ENCODE measurements at regions not wholly inside any gene's neighbourhood (a gene's known extent, or its start where the extent isn't known, plus 50 kb on each side); places are given as distances from the start of the nearest gene placed in this dataset.

- POLR2A ChIA-PET (ENCODE audit: partially characterized antibody), result no interaction called here
- Mint-ChIP-seq H3K4me1 (no peaks in the 10 kb centered on the region), H3K27ac (no peak overlapping the region), H3K4me3 (no peak overlapping the region), H3K27me3 (no peaks in the 10 kb centered on the region), H3K9me3 (peaks cover 0 to 9% (median 4%) of the 10 kb centered on the region in 8 donors), H3K36me3 (no peaks in the 10 kb centered on the region)
- Histone ChIP-seq H3K27ac (ENCODE audit: low read depth, low read length) (no peak overlapping the region), H3K4me3 (ENCODE audit: low read length in 2 of 2) (no peak overlapping the region), H3K27me3 (ENCODE audit: insufficient read depth, low read length) (no peaks in the 10 kb centered on the region), H3K4me1 (ENCODE audit: insufficient read depth, low read length) (no peaks in the 10 kb centered on the region), H3K36me3 (ENCODE audit: insufficient read depth, low read length) (no peaks in the 10 kb centered on the region), H3K9me3 (ENCODE audit: control insufficient read depth in 1 of 2, low read length in 2 of 2) (no peaks in the 10 kb centered on the region)
- CTCF ChIA-PET (ENCODE audit: partially characterized antibody), result no interaction called here
- no peak for DNase-seq
- intact Hi-C loops (cut with micrococcal nuclease), result no loop called here
Observed at GRCh38 chr7:28246921-28247461, 66.4 kb upstream of the JAZF1 start.

DNA sequence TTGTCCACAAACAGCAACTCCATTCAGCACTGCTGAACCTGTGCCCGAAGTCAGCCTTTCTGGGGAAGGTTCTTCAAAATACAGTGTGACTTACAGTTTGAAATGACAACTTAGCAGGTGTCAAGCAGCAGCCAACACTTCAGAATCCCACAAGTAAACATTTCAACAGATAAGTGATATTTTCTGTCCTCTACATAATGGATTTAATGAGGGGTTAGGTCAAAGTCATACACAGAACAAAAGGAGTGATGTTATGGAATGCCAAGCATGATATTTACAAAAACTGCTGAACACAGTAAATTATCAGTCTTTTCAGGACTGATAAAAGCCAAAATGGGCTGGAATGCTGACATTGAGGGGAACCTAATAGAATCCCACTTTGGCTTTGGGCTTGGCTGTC lies 77.6 kb upstream of the JAZF1 start:
- H3K9me3 Mint-ChIP-seq, result peaks cover 0 to 3% (median under 1%) of the 10 kb centered on the region in 8 donors
- intact Hi-C loops (cut with micrococcal nuclease), result no loop called here
- H3K9me3 ChIP-seq (ENCODE audit: control insufficient read depth in 1 of 2, low read length in 2 of 2), result no peaks in the 10 kb centered on the region
- no peak overlapping the region for H3K27ac Mint-ChIP-seq
- no peaks in the 10 kb centered on the region for H3K27me3 ChIP-seq (ENCODE audit: insufficient read depth, low read length)
- ChIA-PET CTCF (ENCODE audit: partially characterized antibody) (no interaction called here), POLR2A (ENCODE audit: partially characterized antibody) (no interaction called here)
- no peaks in the 10 kb centered on the region for H3K36me3 Mint-ChIP-seq
- H3K4me1 ChIP-seq (ENCODE audit: insufficient read depth, low read length), result no peaks in the 10 kb centered on the region
- no peak for DNase-seq
- H3K27me3 Mint-ChIP-seq, result peaks cover 8 to 20% of the 10 kb centered on the region in 2 donors
- no peak overlapping the region for H3K27ac ChIP-seq (ENCODE audit: low read depth, low read length)
- H3K4me1 Mint-ChIP-seq, result no peaks in the 10 kb centered on the region
- H3K4me3 Mint-ChIP-seq, result no peak overlapping the region
- no peak overlapping the region for H3K4me3 ChIP-seq (ENCODE audit: low read length in 2 of 2)
- H3K36me3 ChIP-seq (ENCODE audit: insufficient read depth, low read length), result no peaks in the 10 kb centered on the region

GRCh38 chr7:28260969-28261368 lies 80.4 kb upstream of the JAZF1 start:
- ChIA-PET CTCF (ENCODE audit: partially characterized antibody) (no interaction called here), POLR2A (ENCODE audit: partially characterized antibody) (no interaction called here)
- H3K36me3 Mint-ChIP-seq, result no peaks in the 10 kb centered on the region
- no peaks in the 10 kb centered on the region for H3K27me3 ChIP-seq (ENCODE audit: insufficient read depth, low read length)
- peaks cover 7 to 18% of the 10 kb centered on the region in 2 donors for H3K27me3 Mint-ChIP-seq
- no peaks in the 10 kb centered on the region for H3K4me1 Mint-ChIP-seq
- intact Hi-C loops (cut with micrococcal nuclease), result no loop called here
- H3K4me1 ChIP-seq (ENCODE audit: insufficient read depth, low read length), result no peaks in the 10 kb centered on the region
- H3K4me3 ChIP-seq (ENCODE audit: low read length in 2 of 2), result no peak overlapping the region
- H3K27ac Mint-ChIP-seq, result no peak overlapping the region
- H3K36me3 ChIP-seq (ENCODE audit: insufficient read depth, low read length), result no peaks in the 10 kb centered on the region
- H3K27ac ChIP-seq (ENCODE audit: low read depth, low read length), result no peak overlapping the region
- H3K9me3 ChIP-seq (ENCODE audit: control insufficient read depth in 1 of 2, low read length in 2 of 2), result no peaks in the 10 kb centered on the region
- no peak for DNase-seq
- H3K4me3 Mint-ChIP-seq, result no peak overlapping the region
- H3K9me3 Mint-ChIP-seq, result peaks cover 0 to 3% (median 0%) of the 10 kb centered on the region in 8 donors

DNA sequence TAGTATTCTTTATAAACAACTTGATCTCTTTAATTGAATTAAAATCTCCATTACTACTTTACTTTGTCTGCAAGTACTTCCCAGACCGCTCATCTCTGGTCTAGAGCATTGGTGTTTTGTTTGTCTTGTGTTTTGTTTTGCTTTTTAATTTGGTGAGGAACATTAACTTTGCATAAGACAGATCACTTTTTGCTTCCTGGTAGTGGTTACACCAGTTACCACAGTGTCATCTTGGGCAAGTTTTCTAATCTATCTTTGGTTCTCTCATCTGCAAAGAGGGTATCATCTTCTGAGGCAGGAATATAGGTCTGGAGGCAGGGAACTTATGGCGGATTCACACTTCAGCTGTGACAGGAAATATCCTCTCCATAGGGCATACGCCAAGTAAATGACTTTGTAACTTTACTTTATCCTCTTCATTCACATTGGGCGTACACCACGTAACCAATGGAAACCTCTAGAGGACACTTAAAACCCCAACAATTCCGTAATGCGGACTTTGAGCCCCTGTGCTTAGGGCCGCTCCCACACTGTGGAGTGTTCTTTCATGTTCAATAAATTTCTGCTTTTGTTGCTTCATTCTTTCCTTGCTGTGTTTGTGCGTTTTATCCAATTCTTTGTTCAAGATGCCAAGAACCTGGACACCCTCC lies 83.2 kb upstream of the JAZF1 start:
- H3K27ac ChIP-seq (ENCODE audit: low read depth, low read length), result no peak overlapping the region
- no peaks in the 10 kb centered on the region for H3K36me3 ChIP-seq (ENCODE audit: insufficient read depth, low read length)
- H3K9me3 ChIP-seq (ENCODE audit: control insufficient read depth in 1 of 2, low read length in 2 of 2), result no peaks in the 10 kb centered on the region
- ChIA-PET POLR2A (ENCODE audit: partially characterized antibody) (no interaction called here), CTCF (ENCODE audit: partially characterized antibody) (no interaction called here)
- H3K4me1 ChIP-seq (ENCODE audit: insufficient read depth, low read length), result no peaks in the 10 kb centered on the region
- H3K4me3 ChIP-seq (ENCODE audit: low read length in 2 of 2), result no peak overlapping the region
- no peak for DNase-seq
- no peak overlapping the region for H3K27ac Mint-ChIP-seq
- H3K9me3 Mint-ChIP-seq, result no peaks in the 10 kb centered on the region
- no peak overlapping the region for H3K4me3 Mint-ChIP-seq
- no peaks in the 10 kb centered on the region for H3K4me1 Mint-ChIP-seq
- no peaks in the 10 kb centered on the region for H3K27me3 ChIP-seq (ENCODE audit: insufficient read depth, low read length)
- peaks cover 6 to 15% of the 10 kb centered on the region in 2 donors for H3K27me3 Mint-ChIP-seq
- no peaks in the 10 kb centered on the region for H3K36me3 Mint-ChIP-seq
- intact Hi-C loops (cut with micrococcal nuclease), result no loop called here

- Mint-ChIP-seq H3K4me3 (no peak overlapping the region), H3K36me3 (no peaks in the 10 kb centered on the region), H3K27me3 (peaks cover 14 to 17% of the 10 kb centered on the region in 2 donors), H3K27ac (no peak overlapping the region), H3K9me3 (peaks cover 0 to 1% (median 0%) of the 10 kb centered on the region in 8 donors), H3K4me1 (no peaks in the 10 kb centered on the region)
- CTCF ChIA-PET (ENCODE audit: partially characterized antibody), result no interaction called here
- Histone ChIP-seq H3K27me3 (ENCODE audit: insufficient read depth, low read length) (no peaks in the 10 kb centered on the region), H3K4me1 (ENCODE audit: insufficient read depth, low read length) (no peaks in the 10 kb centered on the region), H3K4me3 (ENCODE audit: low read length in 2 of 2) (no peak overlapping the region), H3K36me3 (ENCODE audit: insufficient read depth, low read length) (no peaks in the 10 kb centered on the region), H3K9me3 (ENCODE audit: control insufficient read depth in 1 of 2, low read length in 2 of 2) (no peaks in the 10 kb centered on the region), H3K27ac (ENCODE audit: low read depth, low read length) (no peak overlapping the region)
- POLR2A ChIA-PET (ENCODE audit: partially characterized antibody), result no interaction called here
- intact Hi-C loops (cut with micrococcal nuclease), result no loop called here
- DNase-seq, result no peak
Observed at GRCh38 chr7:28266402-28266801, 85.8 kb upstream of the JAZF1 start.

GRCh38 chr7:28267012-28267411 lies 86.4 kb upstream of the JAZF1 start:
- H3K27ac ChIP-seq (ENCODE audit: low read depth, low read length), result no peak overlapping the region
- Mint-ChIP-seq H3K27ac (no peak overlapping the region), H3K36me3 (no peaks in the 10 kb centered on the region), H3K4me1 (no peaks in the 10 kb centered on the region), H3K4me3 (no peak overlapping the region), H3K27me3 (peaks cover 13 to 14% of the 10 kb centered on the region in 2 donors), H3K9me3 (peaks cover 0 to 1% (median 0%) of the 10 kb centered on the region in 8 donors)
- H3K9me3 ChIP-seq (ENCODE audit: control insufficient read depth in 1 of 2, low read length in 2 of 2), result no peaks in the 10 kb centered on the region
- CTCF ChIA-PET (ENCODE audit: partially characterized antibody), result interaction anchor here (0.6 kb wide), 1 partner anchor 1738 kb away, joined by 3 read pairs; no protein-coding TSS in a partner anchor
- no peak for DNase-seq
- POLR2A ChIA-PET (ENCODE audit: partially characterized antibody), result no interaction called here
- H3K36me3 ChIP-seq (ENCODE audit: insufficient read depth, low read length), result no peaks in the 10 kb centered on the region
- no peaks in the 10 kb centered on the region for H3K27me3 ChIP-seq (ENCODE audit: insufficient read depth, low read length)
- intact Hi-C loops (cut with micrococcal nuclease), result no loop called here
- no peaks in the 10 kb centered on the region for H3K4me1 ChIP-seq (ENCODE audit: insufficient read depth, low read length)
- H3K4me3 ChIP-seq (ENCODE audit: low read length in 2 of 2), result no peak overlapping the region

- ChIA-PET POLR2A (ENCODE audit: partially characterized antibody) (no interaction called here), CTCF (ENCODE audit: partially characterized antibody) (no interaction called here)
- H3K4me1 ChIP-seq (ENCODE audit: insufficient read depth, low read length), result no peaks in the 10 kb centered on the region
- no peaks in the 10 kb centered on the region for H3K27me3 ChIP-seq (ENCODE audit: insufficient read depth, low read length)
- DNase-seq, result no peak
- H3K9me3 Mint-ChIP-seq, result peaks cover 0 to 6% (median 3%) of the 10 kb centered on the region in 8 donors
- H3K9me3 ChIP-seq (ENCODE audit: control insufficient read depth in 1 of 2, low read length in 2 of 2), result no peaks in the 10 kb centered on the region
- H3K4me1 Mint-ChIP-seq, result peaks cover 0 to 4% (median under 1%) of the 10 kb centered on the region in 4 donors
- H3K27ac ChIP-seq (ENCODE audit: low read depth, low read length), result no peak overlapping the region
- peaks cover 0 to 4% of the 10 kb centered on the region in 2 donors for H3K36me3 Mint-ChIP-seq
- peaks cover 13 to 19% of the 10 kb centered on the region in 2 donors for H3K27me3 Mint-ChIP-seq
- no peak overlapping the region for H3K4me3 Mint-ChIP-seq
- intact Hi-C loops (cut with micrococcal nuclease), result no loop called here
- no peak overlapping the region for H3K27ac Mint-ChIP-seq
- H3K36me3 ChIP-seq (ENCODE audit: insufficient read depth, low read length), result no peaks in the 10 kb centered on the region
- no peak overlapping the region for H3K4me3 ChIP-seq (ENCODE audit: low read length in 2 of 2)
Observed at GRCh38 chr7:28269700-28270361, 89.2 kb upstream of the JAZF1 start.

Measured in CD4-positive, alpha-beta memory T cell (primary cell).